ENCODE measurements at regions not wholly inside any gene's neighbourhood (a gene's known extent, or its start where the extent isn't known, plus 50 kb on each side); places are given as distances from the start of the nearest gene placed in this dataset.

GRCh38 chr6:1146500-1146899 lies 165.4 kb upstream of the FOXQ1 start:
- no peak for DNase-seq (ENCODE audit: low spot score in 2 of 2)
- Histone ChIP-seq H3K9me3 (no peaks in the 10 kb centered on the region), H3K36me3 (no peaks in the 10 kb centered on the region), H3K27me3 (peaks cover 0 to 8% of the 10 kb centered on the region in 2 donors), H3K27ac (no peak overlapping the region), H3K4me3 (no peak overlapping the region), H3K4me1 (no peaks in the 10 kb centered on the region)
- no peak for TF ChIP-seq CTCF (IDR thresholded peaks at IDR 0.05)
- TF ChIP-seq EP300 (IDR thresholded peaks at IDR 0.05), result no peak
- no peak for TF ChIP-seq POLR2A (IDR thresholded peaks at IDR 0.05)

GRCh38 chr6:1145768-1146218 lies 166.1 kb upstream of the FOXQ1 start:
- no peak for DNase-seq (ENCODE audit: low spot score in 2 of 2)
- Histone ChIP-seq H3K36me3 (no peaks in the 10 kb centered on the region), H3K27me3 (peaks cover 0 to 8% of the 10 kb centered on the region in 2 donors), H3K4me1 (no peaks in the 10 kb centered on the region), H3K27ac (no peak overlapping the region), H3K9me3 (no peaks in the 10 kb centered on the region), H3K4me3 (no peak overlapping the region)
- 41 to 42% methylated on average over 8 of the region's 8 CpGs for WGBS, 2 donors
- no peak for TF ChIP-seq POLR2A (IDR thresholded peaks at IDR 0.05)
- no peak for TF ChIP-seq EP300 (IDR thresholded peaks at IDR 0.05)
- no peak for TF ChIP-seq CTCF (IDR thresholded peaks at IDR 0.05)

- Histone ChIP-seq H3K4me3 (no peak overlapping the region), H3K4me1 (no peaks in the 10 kb centered on the region), H3K9me3 (no peaks in the 10 kb centered on the region), H3K36me3 (no peaks in the 10 kb centered on the region), H3K27ac (no peak overlapping the region), H3K27me3 (peaks cover 0 to 8% of the 10 kb centered on the region in 2 donors)
- 46 to 49% methylated on average over 10 of the region's 10 CpGs for WGBS, 2 donors
- TF ChIP-seq POLR2A (IDR thresholded peaks at IDR 0.05) (no peak), CTCF (IDR thresholded peaks at IDR 0.05) (no peak), EP300 (IDR thresholded peaks at IDR 0.05) (no peak)
- DNase-seq (ENCODE audit: low spot score in 2 of 2), result no peak
Measured at GRCh38 chr6:1144842-1145767, 166.8 kb upstream of the FOXQ1 start.

GRCh38 chr6:1143655-1144054 lies 168.2 kb upstream of the FOXQ1 start:
- Histone ChIP-seq H3K4me1 (no peaks in the 10 kb centered on the region), H3K36me3 (no peaks in the 10 kb centered on the region), H3K9me3 (peaks cover 0 to 12% (median 0%) of the 10 kb centered on the region in 4 donors), H3K4me3 (no peak overlapping the region), H3K27me3 (peaks cover 0 to 8% of the 10 kb centered on the region in 2 donors), H3K27ac (no peak overlapping the region)
- TF ChIP-seq CTCF (IDR thresholded peaks at IDR 0.05) (no peak), POLR2A (IDR thresholded peaks at IDR 0.05) (no peak), EP300 (IDR thresholded peaks at IDR 0.05) (no peak)
- no peak for DNase-seq (ENCODE audit: low spot score in 2 of 2)
- 53 to 76% methylated on average over 7 of the region's 7 CpGs for WGBS, 2 donors

GRCh38 chr6:1139155-1139890 lies 172.6 kb upstream of the FOXQ1 start:
- 79 to 80% methylated on average over 4 of the region's 4 CpGs for WGBS, 2 donors
- no peak overlapping the region for H3K27ac ChIP-seq

More at GRCh38 chr6:1139155-1139890, 172.6 kb upstream of the FOXQ1 start:
- peaks cover 0 to 14% (median 0%) of the 10 kb centered on the region in 4 donors for H3K9me3 ChIP-seq
- H3K27me3 ChIP-seq, result no peaks in the 10 kb centered on the region
- H3K4me3 ChIP-seq, result no peak overlapping the region
- H3K4me1 ChIP-seq, result peaks cover 0 to 6% (median 0%) of the 10 kb centered on the region in 4 donors
- no peak for DNase-seq (ENCODE audit: low spot score in 2 of 2)
- H3K36me3 ChIP-seq, result no peaks in the 10 kb centered on the region
- TF ChIP-seq CTCF (IDR thresholded peaks at IDR 0.05) (no peak), POLR2A (IDR thresholded peaks at IDR 0.05) (no peak), EP300 (IDR thresholded peaks at IDR 0.05) (no peak)

Measured in tibial nerve (tissue), 4 donors.